ENCODE measurements at regions not wholly inside any gene's neighbourhood (a gene's known extent, or its start where the extent isn't known, plus 50 kb on each side); places are given as distances from the start of the nearest gene placed in this dataset.
"Not testable (repeated sequence)": the region's sequence is repeated elsewhere in the genome, so short reads cannot be mapped to it uniquely, and the experiment has no call there.

GRCh38 chr4:8722556-8722955 is 130.0 kb downstream of the CPZ start:
- H3K27me3 ChIP-seq, result peaks cover 8 to 47% of the 10 kb centered on the region in 2 donors
- H3K36me3 ChIP-seq, result no peaks in the 10 kb centered on the region
- H3K9me3 ChIP-seq, result no peaks in the 10 kb centered on the region
- H3K4me3 ChIP-seq, result no peak overlapping the region
- TF ChIP-seq CTCF (IDR thresholded peaks at IDR 0.05), result no peak
- no peak for DNase-seq
- no peak overlapping the region for H3K27ac ChIP-seq
- no peak for ATAC-seq
- H3K4me1 ChIP-seq, result no peaks in the 10 kb centered on the region
- intact Hi-C loops (cut with DNase I), result no loop called here

- no peak for TF ChIP-seq CTCF (IDR thresholded peaks at IDR 0.05)
- no peak for ATAC-seq
- H3K27ac ChIP-seq, result no peak overlapping the region
- DNase-seq, result no peak
- intact Hi-C loops (cut with DNase I), result no loop called here
- H3K36me3 ChIP-seq, result no peaks in the 10 kb centered on the region
- peaks cover 8 to 40% of the 10 kb centered on the region in 2 donors for H3K27me3 ChIP-seq
- no peaks in the 10 kb centered on the region for H3K9me3 ChIP-seq
- no peak overlapping the region for H3K4me3 ChIP-seq
- no peaks in the 10 kb centered on the region for H3K4me1 ChIP-seq
Measured at GRCh38 chr4:8721621-8722020, 129.1 kb downstream of the CPZ start.

- H3K4me1 ChIP-seq, result no peaks in the 10 kb centered on the region
- intact Hi-C loops (cut with DNase I), result no loop called here
- peaks cover 0 to 14% of the 10 kb centered on the region in 2 donors for H3K9me3 ChIP-seq
- H3K4me3 ChIP-seq, result no peak overlapping the region
- peaks cover 0 to 22% of the 10 kb centered on the region in 2 donors for H3K27me3 ChIP-seq
- ATAC-seq, result no peak
- no peak overlapping the region for H3K27ac ChIP-seq
- TF ChIP-seq CTCF (IDR thresholded peaks at IDR 0.05), result no peak
- H3K36me3 ChIP-seq, result no peaks in the 10 kb centered on the region
- peak in 1 of 4 donors; percentile 7 for DNase-seq
Measured at GRCh38 chr4:8719421-8719820, 126.9 kb downstream of the CPZ start.

DNA sequence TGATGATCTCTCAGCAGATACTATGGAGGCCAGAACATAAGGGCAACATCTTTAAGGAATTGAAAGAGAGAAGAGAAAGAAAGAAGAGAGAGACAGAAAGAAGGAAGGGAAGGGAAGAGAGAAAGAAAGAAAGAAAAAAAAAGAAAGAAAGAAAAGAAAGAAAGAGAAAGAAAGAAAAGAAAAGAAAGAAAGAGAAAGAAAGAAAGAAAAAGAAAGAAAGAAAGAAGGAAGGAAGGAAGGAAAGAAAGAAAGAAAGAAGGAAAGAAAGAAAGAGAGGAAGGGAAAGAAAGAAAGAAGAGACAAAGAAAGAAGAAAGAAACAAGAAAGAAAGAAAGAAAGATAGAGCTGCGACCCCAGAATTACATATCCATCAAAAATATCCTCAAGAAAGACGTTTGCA is 124.9 kb downstream of the CPZ start:
- H3K9me3 ChIP-seq, result peaks cover 0 to 33% of the 10 kb centered on the region in 2 donors
- DNase-seq; H3K27ac ChIP-seq; H3K4me1 ChIP-seq; intact Hi-C loops (cut with DNase I); ATAC-seq; H3K4me3 ChIP-seq; H3K36me3 ChIP-seq; H3K27me3 ChIP-seq: not testable (repeated sequence)

DNA sequence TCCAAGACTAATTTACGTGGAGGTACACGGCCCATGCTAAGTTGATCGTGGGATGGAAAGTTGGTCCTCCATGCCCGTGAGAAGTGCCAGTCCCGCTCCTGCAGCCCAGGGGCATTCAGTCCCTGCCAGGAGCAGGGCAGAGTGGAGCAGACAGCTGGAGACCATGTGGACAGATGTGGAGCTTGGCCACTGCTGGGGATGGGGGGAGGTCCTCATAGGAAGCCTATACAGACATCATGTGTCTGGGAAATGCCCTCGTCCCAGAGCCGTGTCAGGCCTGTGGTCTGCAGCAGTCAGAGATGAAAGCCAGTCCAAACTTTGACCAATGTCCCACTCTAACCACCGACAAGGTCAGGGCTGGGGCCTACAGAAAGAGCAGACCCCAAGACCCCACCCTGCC is 118.4 kb downstream of the CPZ start:
- no peak for TF ChIP-seq CTCF (IDR thresholded peaks at IDR 0.05)
- H3K9me3 ChIP-seq, result peaks cover 0 to 47% of the 10 kb centered on the region in 2 donors
- no peaks in the 10 kb centered on the region for H3K4me1 ChIP-seq
- intact Hi-C loops (cut with DNase I), result no loop called here
- H3K36me3 ChIP-seq, result no peaks in the 10 kb centered on the region
- ATAC-seq, result no peak
- no peak overlapping the region for H3K4me3 ChIP-seq
- no peak for DNase-seq
- H3K27ac ChIP-seq, result no peak overlapping the region
- H3K27me3 ChIP-seq, result peaks cover 0 to 43% of the 10 kb centered on the region in 2 donors

GRCh38 chr4:8710416-8710815 is 117.9 kb downstream of the CPZ start:
- Histone ChIP-seq H3K9me3 (peaks cover 0 to 43% of the 10 kb centered on the region in 2 donors), H3K27ac (no peak overlapping the region), H3K36me3 (no peaks in the 10 kb centered on the region), H3K4me3 (no peak overlapping the region), H3K4me1 (no peaks in the 10 kb centered on the region), H3K27me3 (peaks cover 0 to 46% of the 10 kb centered on the region in 2 donors)
- DNase-seq (no peak), ATAC-seq (no peak)
- no peak for TF ChIP-seq CTCF (IDR thresholded peaks at IDR 0.05)
- intact Hi-C loops (cut with DNase I), result no loop called here

Data from left lung (tissue), 4 donors.